ENCODE measurements at regions not wholly inside any gene's neighbourhood (a gene's known extent, or its start where the extent isn't known, plus 50 kb on each side); places are given as distances from the start of the nearest gene placed in this dataset.

GRCh38 chr12:127272864-127273263 is 994.1 kb upstream of the TMEM132C start:
- Histone ChIP-seq H3K4me1 (replicated peaks in 1 of 4; ENCODE audit: control insufficient read depth in 3 of 4, insufficient read depth in 4 of 4, low read length in 3 of 4) (no peaks in the 10 kb centered on the region), H3K9ac (replicated peaks in 1 of 4; ENCODE audit: extremely low read depth in 1 of 4, low read depth in 3 of 4, low read length in 3 of 4) (no peak overlapping the region)
- no peak for DNase-seq (ENCODE audit: low read depth in 1 of 2, low spot score in 2 of 2)

More at GRCh38 chr12:127272864-127273263, 994.1 kb upstream of the TMEM132C start:
- Histone ChIP-seq H3K18ac (ENCODE audit: extremely low read depth, low read length) (no peak overlapping the region), H3K4ac (replicated peaks; ENCODE audit: insufficient read length, low read depth, low read length) (no peak overlapping the region), H3K27me3 (replicated peaks in 1 of 4; ENCODE audit: control insufficient read depth in 3 of 4, extremely low read depth in 1 of 4, insufficient read depth in 3 of 4, low read length in 3 of 4) (no peaks in the 10 kb centered on the region), H3K79me1 (ENCODE audit: low read depth, low read length) (no peaks in the 10 kb centered on the region), H3K79me2 (ENCODE audit: control insufficient read depth in 1 of 2, insufficient read depth in 2 of 2, low read length in 2 of 2) (no peaks in the 10 kb centered on the region), H4K91ac (replicated peaks; ENCODE audit: insufficient read length, low read length) (no peak overlapping the region), H2BK120ac (replicated peaks; ENCODE audit: low read depth, low read length) (no peak overlapping the region), H2BK5ac (ENCODE audit: low read depth, low read length) (no peak overlapping the region), H3K56ac (replicated peaks; ENCODE audit: insufficient read length, low read depth, low read length) (no peak overlapping the region), H3K23ac (ENCODE audit: insufficient read length) (no peak overlapping the region), H3K27ac (ENCODE audit: low read depth, low read length) (no peak overlapping the region), H2BK15ac (ENCODE audit: low read length) (no peak overlapping the region), H2AFZ (ENCODE audit: low read length) (no peak overlapping the region), H2BK20ac (ENCODE audit: low read length) (no peak overlapping the region), H3K4me3 (ENCODE audit: extremely low read depth in 1 of 4, insufficient read depth in 2 of 4, low read depth in 3 of 4, low read length in 4 of 4) (no peak overlapping the region), H4K8ac (ENCODE audit: extremely low read depth, insufficient read depth, low read length) (no peak overlapping the region), H4K20me1 (replicated peaks in 1 of 2; ENCODE audit: control insufficient read depth in 1 of 2, insufficient read depth in 2 of 2, low read length in 2 of 2) (no peaks in the 10 kb centered on the region), H3K36me3 (ENCODE audit: control insufficient read depth in 2 of 4, insufficient read depth in 4 of 4, low read length in 3 of 4) (no peaks in the 10 kb centered on the region), H2AK5ac (ENCODE audit: low read depth, low read length) (no peak overlapping the region), H3K23me2 (ENCODE audit: low read depth, low read length) (no peaks in the 10 kb centered on the region; the same call in 1 of the 2 replicates), H3K14ac (ENCODE audit: insufficient read length) (no peak overlapping the region), H3K9me3 (ENCODE audit: insufficient read depth in 2 of 2, low read depth in 1 of 2, low read length in 1 of 2) (no peaks in the 10 kb centered on the region), H4K5ac (ENCODE audit: insufficient read length, low read depth, low read length) (no peak overlapping the region), H3K4me2 (ENCODE audit: insufficient read depth in 1 of 2, low read depth in 2 of 2, low read length in 2 of 2) (no peak overlapping the region), H2BK12ac (ENCODE audit: low read depth, low read length) (no peak overlapping the region)
- FAIRE-seq, result no peak
- POLR2A ChIA-PET (ENCODE audit: partially characterized antibody), result no interaction called here
- TF ChIP-seq JUN (IDR thresholded peaks at IDR 0.05; ENCODE audit: low read depth, low read length) (no peak), CBX8 (IDR thresholded peaks at IDR 0.05; ENCODE audit: borderline replicate concordance, low read depth, low read length) (no peak), BCL11A (IDR thresholded peaks at IDR 0.05; ENCODE audit: low read depth in 2 of 2, low read length in 2 of 2) (no peak), SIX5 (IDR thresholded peaks at IDR 0.05; ENCODE audit: low read depth, low read length) (no peak), ASH2L (IDR thresholded peaks at IDR 0.05; ENCODE audit: low read length) (no peak), MAX (IDR thresholded peaks at IDR 0.05) (no peak), SP1 (IDR thresholded peaks at IDR 0.05; ENCODE audit: low read depth, low read length) (no peak), RBBP5 (IDR thresholded peaks at IDR 0.05; ENCODE audit: borderline replicate concordance, low read depth, low read length) (no peak), POLR2AphosphoS5 (IDR thresholded peaks at IDR 0.05; ENCODE audit: low read depth, low read length) (no peak), RNF2 (IDR thresholded peaks at IDR 0.05; ENCODE audit: borderline replicate concordance, low read depth, low read length, missing control alignments, poor library complexity, severe bottlenecking) (no peak), GTF2F1 (IDR thresholded peaks at IDR 0.05; ENCODE audit: borderline replicate concordance, low read depth, low read length) (no peak)
- WGBS, 2 experiments (ENCODE audit: extremely low coverage in 1 of 2, insufficient coverage in 1 of 2, insufficient read length in 1 of 2, insufficient replicate concordance in 2 of 2, low coverage in 1 of 2, low lambda C conversion rate in 2 of 2, missing lambda C conversion rate in 1 of 2), result 86% methylated on average over 2 of the region's 2 CpGs; no CpG with 5 or more reads in 1 of the 2 experiments
- CTCF ChIA-PET (ENCODE audit: partially characterized antibody), result interaction anchor here (2.1 kb wide), 1 partner anchor 9 kb away, joined by 13 read pairs; no protein-coding TSS in a partner anchor
